ENCODE measurements at regions not wholly inside any gene's neighbourhood (a gene's known extent, or its start where the extent isn't known, plus 50 kb on each side); places are given as distances from the start of the nearest gene placed in this dataset.

DNA sequence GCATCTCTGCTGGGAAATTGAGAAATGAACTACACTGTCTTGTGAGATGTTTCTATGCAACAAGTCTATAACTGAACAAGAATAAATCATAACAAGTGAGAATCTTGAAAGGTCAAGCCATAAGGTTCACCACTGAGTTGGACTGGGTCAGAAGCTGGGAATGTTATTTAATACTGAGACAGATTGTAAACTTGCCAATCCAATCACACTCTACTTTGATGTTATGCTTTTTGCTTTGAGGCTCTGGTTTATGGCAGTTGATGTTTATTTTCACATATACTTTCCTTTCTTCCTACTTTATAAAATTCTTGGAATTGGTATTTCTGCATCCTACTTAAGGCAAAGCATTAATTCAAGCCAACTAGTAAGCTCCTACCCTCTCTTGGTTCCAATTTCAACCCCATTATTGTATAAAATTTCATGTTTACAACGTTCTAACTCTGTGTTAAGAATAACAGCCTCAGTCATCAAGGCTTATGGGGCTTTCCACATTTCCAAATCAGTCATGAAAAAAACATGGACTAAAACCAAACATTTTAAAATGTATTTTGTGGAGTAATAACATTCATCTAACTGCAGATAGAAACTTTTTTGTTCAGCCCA, 533.4 kb downstream of the NYAP2 start:
- no peak for TF ChIP-seq CTCF (IDR thresholded peaks at IDR 0.05)
- no peak for TF ChIP-seq POLR2A (IDR thresholded peaks at IDR 0.05)
